GM18907 (cell line): ENCODE measurements at regions not wholly inside any gene's neighbourhood (a gene's known extent, or its start where the extent isn't known, plus 50 kb on each side); places are given as distances from the start of the nearest gene placed in this dataset.
"Not testable (repeated sequence)": the region's sequence is repeated elsewhere in the genome, so short reads cannot be mapped to it uniquely, and the experiment has no call there.

Experiments used
- ATAC-seq: cut with Tn5 transposase; IDR thresholded peaks from one replicate; pipeline ENCODE4 v1.9.1; 2021; ENCODE audit warnings: mild to moderate bottlenecking, moderate library complexity; ENCODE audit not compliant: unreplicated experiment

GRCh38 chr4:174401471-174402130 is 117.9 kb downstream of the CEP44 start:
- ATAC-seq, result no peak

- not testable (repeated sequence) for ATAC-seq
Observed at GRCh38 chr4:174400603-174401302, 117.0 kb downstream of the CEP44 start.

GRCh38 chr4:174398728-174399127 is 115.0 kb downstream of the CEP44 start:
- no peak for ATAC-seq

- ATAC-seq, result no peak
Observed at GRCh38 chr4:174397366-174398155, 113.8 kb downstream of the CEP44 start.

- ATAC-seq, result no peak
Observed at GRCh38 chr4:174396599-174397110, 112.9 kb downstream of the CEP44 start.

- ATAC-seq, result no peak
Observed at GRCh38 chr4:174394915-174395314, 111.2 kb downstream of the CEP44 start.

GRCh38 chr4:174389439-174389838 is 105.7 kb downstream of the CEP44 start:
- ATAC-seq, result no peak

- ATAC-seq, result no peak
Observed at GRCh38 chr4:174388461-174389145, 104.9 kb downstream of the CEP44 start.

GRCh38 chr4:174387721-174388120 is 104.0 kb downstream of the CEP44 start:
- ATAC-seq, result no peak

GRCh38 chr4:174387143-174387542 is 103.4 kb downstream of the CEP44 start:
- no peak for ATAC-seq

- no peak for ATAC-seq
Observed at GRCh38 chr4:174383783-174384182, 100.1 kb downstream of the CEP44 start.

- ATAC-seq, result not testable (repeated sequence)
Observed at GRCh38 chr4:174382938-174383605, 99.4 kb downstream of the CEP44 start.
